HEK293 (cell line): ENCODE measurements at regions not wholly inside any gene's neighbourhood (a gene's known extent, or its start where the extent isn't known, plus 50 kb on each side); places are given as distances from the start of the nearest gene placed in this dataset.

Source experiments
- CTCF ChIA-PET: fragments of 350-600 bp; formaldehyde crosslinking; extraction: SDS; loops from one replicate; lab custom pipeline; 2021; ENCODE audit warnings: antibody characterized with exemption; lab: Yijun Ruan, JAX
- POLR2A ChIA-PET: fragments of 300-600 bp; formaldehyde crosslinking; extraction: SDS; loops from one replicate; lab custom pipeline; 2020; ENCODE audit warnings: antibody characterized with exemption, inconsistent platforms; lab: Yijun Ruan, JAX
- H3K27ac ChIP-seq: fragments of 200-500 bp; sonication (Bioruptor generic); 2 replicates; pipeline ENCODE4 v1.5.1; 2014; ENCODE audit warnings: low read depth, low read length, control low read depth, inconsistent platforms; ENCODE audit errors: extremely low read depth
- H3K36me3 ChIP-seq, 2 experiments: fragments of 200-500 bp in 1 of 2; sonication (Bioruptor generic) in 1 of 2; 1 replicate in 1 of 2; 2 replicates in 1 of 2; pipeline ENCODE4 v1.5.1; 2014 to 2017; ENCODE audit warnings: inconsistent platforms in 2 of 2, low read length in 2 of 2; ENCODE audit not compliant: control insufficient read depth in 2 of 2, insufficient read depth in 1 of 2
- H3K4me1 ChIP-seq: fragments of 200-500 bp; sonication (Bioruptor generic); 2 replicates; pipeline ENCODE4 v1.5.1; 2014; ENCODE audit warnings: mild to moderate bottlenecking, low read length, inconsistent platforms; ENCODE audit not compliant: control insufficient read depth, insufficient read depth
- H3K4me3 ChIP-seq: 2 replicates; pipeline ENCODE4 v1.5.1; 2011; ENCODE audit warnings: low read depth, mild to moderate bottlenecking, control low read depth, low read length, moderate library complexity
- H3K9me3 ChIP-seq: fragments of 200-500 bp; sonication (Bioruptor generic); 2 replicates; pipeline ENCODE4 v1.5.1; 2014; ENCODE audit warnings: low read depth, low read length, inconsistent platforms; ENCODE audit not compliant: control insufficient read depth, insufficient read depth
- BCL6B ChIP-seq: fragments of 450-650 bp; formaldehyde crosslinking; IDR thresholded peaks from 2 replicates; pipeline ENCODE4 v1.5.1; 2017; ENCODE audit warnings: missing biosample characterization, missing genetic modification characterization
- MEIS1 ChIP-seq: sonication (generic); formaldehyde crosslinking; IDR thresholded peaks from 2 replicates; pipeline ENCODE4 v1.8.1; 2022; ENCODE audit warnings: missing genetic modification reagents, mild to moderate bottlenecking, borderline replicate concordance
- SP7 ChIP-seq: fragments of 450-650 bp; formaldehyde crosslinking; IDR thresholded peaks from 2 replicates; pipeline ENCODE4 v1.5.1; 2016; ENCODE audit warnings: missing biosample characterization, missing genetic modification characterization
- ZBTB20 ChIP-seq: fragments of 450-650 bp; formaldehyde crosslinking; IDR thresholded peaks from 2 replicates; pipeline ENCODE4 v1.5.1; 2016; ENCODE audit warnings: missing biosample characterization, missing genetic modification characterization
- ZIC2 ChIP-seq: fragments of 450-650 bp; formaldehyde crosslinking; IDR thresholded peaks from 2 replicates; pipeline ENCODE4 v1.5.1; 2016; ENCODE audit warnings: missing biosample characterization, missing genetic modification characterization
- ZNF121 ChIP-seq: fragments of 450-650 bp; formaldehyde crosslinking; IDR thresholded peaks from 2 replicates; pipeline ENCODE4 v1.5.1; 2016; ENCODE audit warnings: missing biosample characterization, missing genetic modification characterization
- ZNF202 ChIP-seq: fragments of 450-650 bp; formaldehyde crosslinking; IDR thresholded peaks from 2 replicates; pipeline ENCODE4 v1.5.1; 2016; ENCODE audit warnings: missing biosample characterization, missing genetic modification characterization, borderline replicate concordance
- ZNF274 ChIP-seq, 2 experiments: fragments of 200-500 bp in 1 of 2; fragments of 450-650 bp in 1 of 2; sonication (Bioruptor generic) in 1 of 2; formaldehyde crosslinking in 1 of 2; IDR thresholded peaks; 2 replicates each; pipeline versions ENCODE4 v1.5.1 to v1.6.1; 2014 to 2016; ENCODE audit warnings: borderline replicate concordance in 1 of 2, inconsistent platforms in 1 of 2, low read length in 1 of 2, missing biosample characterization in 1 of 2, missing genetic modification characterization in 1 of 2
- ZNF341 ChIP-seq: fragments of 450-650 bp; formaldehyde crosslinking; IDR thresholded peaks from 2 replicates; pipeline ENCODE4; 2016; ENCODE audit warnings: low read depth, missing biosample characterization, missing genetic modification characterization
- ZNF48 ChIP-seq: fragments of 450-650 bp; formaldehyde crosslinking; IDR thresholded peaks from 2 replicates; pipeline ENCODE4 v1.5.1; 2016; ENCODE audit warnings: missing biosample characterization, missing genetic modification characterization
- ZNF513 ChIP-seq: fragments of 450-650 bp; IDR thresholded peaks from 2 replicates; pipeline ENCODE4 v1.5.1; 2018; ENCODE audit warnings: missing biosample characterization, missing genetic modification characterization
- ZNF704 ChIP-seq: fragments of 450-650 bp; formaldehyde crosslinking; IDR thresholded peaks from 2 replicates; pipeline ENCODE4 v1.5.1; 2016; ENCODE audit warnings: missing biosample characterization, missing genetic modification characterization
- ZSCAN16 ChIP-seq: fragments of 450-650 bp; formaldehyde crosslinking; IDR thresholded peaks from 2 replicates; pipeline ENCODE4 v1.5.1; 2016; ENCODE audit warnings: missing biosample characterization, missing genetic modification characterization
- ZSCAN30 ChIP-seq: fragments of 450-650 bp; IDR thresholded peaks from 2 replicates; pipeline ENCODE4 v1.5.1; 2018; ENCODE audit warnings: missing biosample characterization, mild to moderate bottlenecking, missing genetic modification characterization, moderate library complexity
- TF ChIP-seq, protein P1 (sequence below): fragments of 450-650 bp; formaldehyde crosslinking; IDR thresholded peaks from 2 replicates; pipeline ENCODE4 v1.5.1; 2016; ENCODE audit warnings: missing biosample characterization, missing genetic modification characterization, borderline replicate concordance
- TF ChIP-seq, protein P2 (sequence below): fragments of 450-650 bp; formaldehyde crosslinking; IDR thresholded peaks from 2 replicates; pipeline ENCODE4 v1.5.1; 2016; ENCODE audit warnings: missing biosample characterization, missing genetic modification characterization
- TF ChIP-seq, protein P3 (sequence below): fragments of 450-650 bp; formaldehyde crosslinking; IDR thresholded peaks from 2 replicates; pipeline ENCODE4 v1.5.1; 2016; ENCODE audit warnings: missing biosample characterization, missing genetic modification characterization

GRCh38 chr11:70854901-70855556, 397.3 kb downstream of the SHANK2 start:
- Histone ChIP-seq H3K36me3 (no peaks in the 10 kb centered on the region), H3K4me1 (no peaks in the 10 kb centered on the region), H3K27ac (no peak overlapping the region), H3K4me3 (no peak overlapping the region), H3K9me3 (no peaks in the 10 kb centered on the region)
- TF ChIP-seq ZSCAN16 (no peak), ZNF274 (IDR thresholded peaks at IDR 0.05; ENCODE audit: low read length) (no peak), ZNF274 (tag by site-specific recombination; IDR thresholded peaks at IDR 0.05; ENCODE audit: borderline replicate concordance) (no peak), ZIC2 (tag by site-specific recombination) (peak; percentile 49), MEIS1 (CRISPR knock-in tag) (no peak), ZBTB20 (tag by site-specific recombination) (peak; percentile 45; the same call in 1 of the 2 replicates), ZNF704 (no peak), BCL6B (tag by site-specific recombination) (no peak), ZNF121 (no peak), ZNF48 (tag by site-specific recombination) (no peak), ZNF513 (no peak), SP7 (no peak), ZSCAN30 (tag by site-specific recombination) (no peak), ZNF202 (tag by site-specific recombination) (no peak), ZNF341 (peak; percentile 76)
- TF ChIP-seq, protein P1, sequence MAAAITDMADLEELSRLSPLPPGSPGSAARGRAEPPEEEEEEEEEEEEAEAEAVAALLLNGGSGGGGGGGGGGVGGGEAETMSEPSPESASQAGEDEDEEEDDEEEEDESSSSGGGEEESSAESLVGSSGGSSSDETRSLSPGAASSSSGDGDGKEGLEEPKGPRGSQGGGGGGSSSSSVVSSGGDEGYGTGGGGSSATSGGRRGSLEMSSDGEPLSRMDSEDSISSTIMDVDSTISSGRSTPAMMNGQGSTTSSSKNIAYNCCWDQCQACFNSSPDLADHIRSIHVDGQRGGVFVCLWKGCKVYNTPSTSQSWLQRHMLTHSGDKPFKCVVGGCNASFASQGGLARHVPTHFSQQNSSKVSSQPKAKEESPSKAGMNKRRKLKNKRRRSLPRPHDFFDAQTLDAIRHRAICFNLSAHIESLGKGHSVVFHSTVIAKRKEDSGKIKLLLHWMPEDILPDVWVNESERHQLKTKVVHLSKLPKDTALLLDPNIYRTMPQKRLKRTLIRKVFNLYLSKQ (tag by site-specific recombination): no peak
- TF ChIP-seq, protein P2, sequence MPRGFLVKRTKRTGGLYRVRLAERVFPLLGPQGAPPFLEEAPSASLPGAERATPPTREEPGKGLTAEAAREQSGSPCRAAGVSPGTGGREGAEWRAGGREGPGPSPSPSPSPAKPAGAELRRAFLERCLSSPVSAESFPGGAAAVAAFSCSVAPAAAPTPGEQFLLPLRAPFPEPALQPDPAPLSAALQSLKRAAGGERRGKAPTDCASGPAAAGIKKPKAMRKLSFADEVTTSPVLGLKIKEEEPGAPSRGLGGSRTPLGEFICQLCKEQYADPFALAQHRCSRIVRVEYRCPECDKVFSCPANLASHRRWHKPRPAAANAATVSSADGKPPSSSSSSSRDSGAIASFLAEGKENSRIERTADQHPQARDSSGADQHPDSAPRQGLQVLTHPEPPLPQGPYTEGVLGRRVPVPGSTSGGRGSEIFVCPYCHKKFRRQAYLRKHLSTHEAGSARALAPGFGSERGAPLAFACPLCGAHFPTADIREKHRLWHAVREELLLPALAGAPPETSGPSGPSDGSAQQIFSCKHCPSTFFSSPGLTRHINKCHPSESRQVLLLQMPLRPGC (tag by site-specific recombination): no peak
- TF ChIP-seq, protein P3, sequence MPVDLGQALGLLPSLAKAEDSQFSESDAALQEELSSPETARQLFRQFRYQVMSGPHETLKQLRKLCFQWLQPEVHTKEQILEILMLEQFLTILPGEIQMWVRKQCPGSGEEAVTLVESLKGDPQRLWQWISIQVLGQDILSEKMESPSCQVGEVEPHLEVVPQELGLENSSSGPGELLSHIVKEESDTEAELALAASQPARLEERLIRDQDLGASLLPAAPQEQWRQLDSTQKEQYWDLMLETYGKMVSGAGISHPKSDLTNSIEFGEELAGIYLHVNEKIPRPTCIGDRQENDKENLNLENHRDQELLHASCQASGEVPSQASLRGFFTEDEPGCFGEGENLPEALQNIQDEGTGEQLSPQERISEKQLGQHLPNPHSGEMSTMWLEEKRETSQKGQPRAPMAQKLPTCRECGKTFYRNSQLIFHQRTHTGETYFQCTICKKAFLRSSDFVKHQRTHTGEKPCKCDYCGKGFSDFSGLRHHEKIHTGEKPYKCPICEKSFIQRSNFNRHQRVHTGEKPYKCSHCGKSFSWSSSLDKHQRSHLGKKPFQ (tag by site-specific recombination): no peak
- ChIA-PET POLR2A (no interaction called here), CTCF (interaction anchor here (0.5 kb wide), 1 partner anchor 33 kb away, joined by 3 read pairs; no protein-coding TSS in a partner anchor)
